ENCODE measurements at regions not wholly inside any gene's neighbourhood (a gene's known extent, or its start where the extent isn't known, plus 50 kb on each side); places are given as distances from the start of the nearest gene placed in this dataset.

GRCh38 chr16:74215249-74215648, 81.4 kb upstream of the PSMD7 start:
- Histone ChIP-seq H2BK20ac (ENCODE audit: low read depth, low read length) (no peak overlapping the region), H3K79me1 (ENCODE audit: low read depth in 1 of 2, low read length in 2 of 2) (no peaks in the 10 kb centered on the region), H2AK9ac (replicated peaks; ENCODE audit: low read depth, low read length, poor library complexity) (no peak overlapping the region), H4K91ac (ENCODE audit: insufficient read depth, low read depth, low read length) (no peak overlapping the region), H3K27ac (ENCODE audit: insufficient read depth, low read length) (no peak overlapping the region), H3K4me3 (ENCODE audit: insufficient read depth, low read depth, low read length) (no peak overlapping the region), H4K5ac (ENCODE audit: low read depth, low read length) (no peak overlapping the region), H3K4me2 (ENCODE audit: low read depth, low read length) (no peak overlapping the region), H2BK15ac (ENCODE audit: low read depth, low read length) (no peak overlapping the region), H3K18ac (ENCODE audit: low read depth, low read length) (no peak overlapping the region), H3K4me1 (ENCODE audit: control insufficient read depth, insufficient read depth, low read length) (no peaks in the 10 kb centered on the region; the same call in 1 of the 2 replicates), H3K4ac (ENCODE audit: low read depth, low read length) (no peak overlapping the region), H3K27me3 (ENCODE audit: control insufficient read depth, insufficient read depth, low read length) (no peaks in the 10 kb centered on the region), H4K8ac (ENCODE audit: low read depth in 2 of 2, low read length in 2 of 2) (no peak overlapping the region), H3K14ac (replicated peaks; ENCODE audit: low read depth, low read length) (no peak overlapping the region), H3K56ac (ENCODE audit: extremely low read depth, insufficient read depth, low read length) (no peak overlapping the region), H2AFZ (replicated peaks; ENCODE audit: low read length, poor library complexity) (no peak overlapping the region), H2BK120ac (ENCODE audit: low read depth, low read length) (no peak overlapping the region), H2BK5ac (ENCODE audit: low read depth, low read length, poor library complexity, severe bottlenecking) (no peak overlapping the region), H3K23ac (ENCODE audit: low read depth, low read length) (no peak overlapping the region), H4K20me1 (ENCODE audit: insufficient read depth, low read length) (no peaks in the 10 kb centered on the region), H2AK5ac (ENCODE audit: low read depth, low read length) (no peak overlapping the region), H3K36me3 (ENCODE audit: control insufficient read depth, insufficient read depth, low read length) (no peaks in the 10 kb centered on the region), H3K9me1 (ENCODE audit: insufficient read depth, low read length) (no peaks in the 10 kb centered on the region), H3K9me3 (ENCODE audit: control insufficient read depth, insufficient read depth, low read length) (no peaks in the 10 kb centered on the region), H3K9ac (ENCODE audit: low read depth, low read length) (no peak overlapping the region)
- DNase-seq (no peak), ATAC-seq (ENCODE audit: low read depth) (no peak)
- intact Hi-C loops (cut with micrococcal nuclease), result no loop called here
- no TSS peak for BruUV-seq (replicated peaks)
- in situ Hi-C loops (cut with MboI; ENCODE audit: low sequenced_read_pairs), result no loop called here
- WGBS, 2 experiments (ENCODE audit: extremely low coverage in 2 of 2, insufficient read length in 1 of 2), result no CpG with 5 or more reads among the region's 6 CpGs
- POLR2A ChIA-PET (ENCODE audit: unreplicated experiment), result no interaction called here
- TF ChIP-seq RAD21 (IDR thresholded peaks at IDR 0.05; ENCODE audit: low read length) (no peak), MAFK (IDR thresholded peaks at IDR 0.05; ENCODE audit: low read depth, low read length) (no peak), RFX5 (IDR thresholded peaks at IDR 0.05; ENCODE audit: low read depth, low read length) (no peak), ELK1 (IDR thresholded peaks at IDR 0.05; ENCODE audit: borderline replicate concordance, low read depth, low read length) (no peak), NFE2L2 (IDR thresholded peaks at IDR 0.05; ENCODE audit: low read depth, low read length) (no peak)
- CTCF ChIA-PET, result interaction anchor here (0.6 to 0.8 kb wide), 2 partner anchors 19 to 83 kb away, joined by 3 to 6 read pairs; no protein-coding TSS in a partner anchor
- dilution Hi-C loops (cut with HindIII; ENCODE audit: low sequenced_read_pairs, unreplicated experiment), result no loop called here
